DND-41 (cell line): ENCODE measurements at regions not wholly inside any gene's neighbourhood (a gene's known extent, or its start where the extent isn't known, plus 50 kb on each side); places are given as distances from the start of the nearest gene placed in this dataset.

ENCODE experiments used
- EZH2 ChIP-seq: IDR thresholded peaks from 3 replicates; pipeline ENCODE4 v1.6.1; 2012; ENCODE audit warnings: borderline replicate concordance, low read depth, mild to moderate bottlenecking, moderate library complexity, low read length, inconsistent platforms; ENCODE audit not compliant: severe bottlenecking
- TF ChIP-seq, protein P1 (sequence below): IDR thresholded peaks from 2 replicates; pipeline ENCODE4 v1.5.1; 2012; ENCODE audit warnings: borderline replicate concordance, low read length, moderate library complexity, mild to moderate bottlenecking; ENCODE audit not compliant: poor library complexity, severe bottlenecking; ENCODE audit errors: extremely low read depth

DNA sequence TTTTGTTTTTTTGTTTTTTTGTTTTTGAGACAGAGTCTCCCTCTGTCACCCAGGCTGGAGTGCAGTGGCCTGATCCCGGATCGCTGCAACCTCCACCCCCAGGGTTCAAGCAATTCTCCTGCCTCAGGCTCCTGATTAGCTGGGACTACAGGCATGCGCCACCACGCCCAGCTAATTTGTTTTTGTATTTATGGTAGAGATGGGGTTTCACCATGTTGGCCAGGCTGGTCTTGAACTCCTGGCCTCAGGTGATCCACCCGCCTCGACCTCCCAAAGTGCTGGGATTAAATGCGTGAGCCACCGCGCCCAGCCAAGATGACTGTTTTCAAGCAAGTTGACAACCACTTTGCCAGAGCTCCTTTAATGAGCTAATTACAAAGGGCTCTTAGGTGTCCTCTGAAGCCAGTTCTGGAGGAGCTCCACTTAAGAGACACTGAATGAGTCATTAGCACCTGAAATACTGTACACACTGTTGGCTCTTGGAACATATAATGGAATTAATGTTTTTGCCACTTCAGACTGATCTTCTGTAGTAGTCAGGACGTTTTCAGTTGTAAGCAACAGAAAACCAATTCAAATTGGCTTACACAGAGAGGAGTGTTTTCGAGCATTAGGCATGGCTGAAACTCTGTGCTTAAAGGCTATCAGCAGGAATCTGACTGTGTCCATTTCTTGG lies 55.4 kb upstream of the MED13L start:
- TF ChIP-seq, protein P1, sequence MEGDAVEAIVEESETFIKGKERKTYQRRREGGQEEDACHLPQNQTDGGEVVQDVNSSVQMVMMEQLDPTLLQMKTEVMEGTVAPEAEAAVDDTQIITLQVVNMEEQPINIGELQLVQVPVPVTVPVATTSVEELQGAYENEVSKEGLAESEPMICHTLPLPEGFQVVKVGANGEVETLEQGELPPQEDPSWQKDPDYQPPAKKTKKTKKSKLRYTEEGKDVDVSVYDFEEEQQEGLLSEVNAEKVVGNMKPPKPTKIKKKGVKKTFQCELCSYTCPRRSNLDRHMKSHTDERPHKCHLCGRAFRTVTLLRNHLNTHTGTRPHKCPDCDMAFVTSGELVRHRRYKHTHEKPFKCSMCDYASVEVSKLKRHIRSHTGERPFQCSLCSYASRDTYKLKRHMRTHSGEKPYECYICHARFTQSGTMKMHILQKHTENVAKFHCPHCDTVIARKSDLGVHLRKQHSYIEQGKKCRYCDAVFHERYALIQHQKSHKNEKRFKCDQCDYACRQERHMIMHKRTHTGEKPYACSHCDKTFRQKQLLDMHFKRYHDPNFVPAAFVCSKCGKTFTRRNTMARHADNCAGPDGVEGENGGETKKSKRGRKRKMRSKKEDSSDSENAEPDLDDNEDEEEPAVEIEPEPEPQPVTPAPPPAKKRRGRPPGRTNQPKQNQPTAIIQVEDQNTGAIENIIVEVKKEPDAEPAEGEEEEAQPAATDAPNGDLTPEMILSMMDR: no peak
- TF ChIP-seq EZH2: no peak
